DMS53 (cell line): ENCODE measurements at regions not wholly inside any gene's neighbourhood (a gene's known extent, or its start where the extent isn't known, plus 50 kb on each side); places are given as distances from the start of the nearest gene placed in this dataset.

Experiments
- DNase-seq: peaks from one replicate; lab custom pipeline; 2025; lab: John Stamatoyannopoulos, UW

DNA sequence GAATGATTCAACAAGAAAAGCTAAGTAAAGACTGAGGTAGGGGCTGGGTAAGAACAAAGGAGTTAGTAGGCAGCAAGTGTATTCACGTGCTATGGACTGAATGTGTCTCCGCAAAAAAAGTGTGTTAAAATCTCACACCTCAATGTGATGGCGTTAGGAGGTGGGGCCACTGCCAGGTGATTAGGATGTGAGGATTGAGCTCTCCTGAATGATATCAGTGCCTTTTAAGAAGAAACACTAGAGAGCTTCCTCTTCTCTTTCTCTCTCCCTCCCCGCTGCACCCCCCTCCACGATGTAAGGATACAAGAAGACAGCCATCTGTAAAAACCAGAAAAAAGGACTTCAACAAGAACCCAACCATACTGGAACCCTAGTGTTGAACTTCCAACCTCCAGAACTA lies 396.1 kb upstream of the PLXNA2 start:
- no peak for DNase-seq

DNA sequence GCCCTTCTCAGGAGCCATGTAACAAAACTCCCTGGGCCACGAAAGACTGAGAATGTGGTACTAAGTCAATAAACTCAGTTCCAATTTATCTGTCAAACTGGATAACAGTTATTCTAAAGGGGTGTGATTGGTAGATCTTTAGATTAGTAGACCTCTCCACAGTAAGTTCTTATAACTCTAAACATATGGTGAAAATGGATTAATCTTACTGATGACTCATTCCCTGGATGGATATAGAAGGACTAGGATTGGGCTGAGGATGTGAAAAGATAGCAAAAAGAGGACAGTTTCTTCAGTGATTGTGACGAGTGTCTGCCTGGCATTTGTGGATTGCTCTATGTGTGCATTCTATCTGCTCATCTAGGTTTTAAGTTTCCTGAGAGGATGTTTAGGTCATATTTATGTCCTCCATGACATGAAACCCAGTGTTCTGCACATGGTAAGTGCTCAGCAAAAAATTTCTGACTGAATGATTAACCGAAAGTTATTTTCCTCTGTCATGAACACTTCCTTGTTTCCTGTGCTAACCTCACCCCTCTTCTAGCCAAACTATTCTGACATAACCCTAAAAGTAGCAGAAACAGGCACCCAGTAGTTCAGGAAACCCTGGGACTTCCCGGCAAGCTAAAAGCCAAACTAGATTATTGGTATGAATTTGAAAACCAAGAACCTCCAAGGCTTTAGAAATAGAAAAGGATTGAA lies 397.5 kb upstream of the PLXNA2 start:
- no peak for DNase-seq

DNA sequence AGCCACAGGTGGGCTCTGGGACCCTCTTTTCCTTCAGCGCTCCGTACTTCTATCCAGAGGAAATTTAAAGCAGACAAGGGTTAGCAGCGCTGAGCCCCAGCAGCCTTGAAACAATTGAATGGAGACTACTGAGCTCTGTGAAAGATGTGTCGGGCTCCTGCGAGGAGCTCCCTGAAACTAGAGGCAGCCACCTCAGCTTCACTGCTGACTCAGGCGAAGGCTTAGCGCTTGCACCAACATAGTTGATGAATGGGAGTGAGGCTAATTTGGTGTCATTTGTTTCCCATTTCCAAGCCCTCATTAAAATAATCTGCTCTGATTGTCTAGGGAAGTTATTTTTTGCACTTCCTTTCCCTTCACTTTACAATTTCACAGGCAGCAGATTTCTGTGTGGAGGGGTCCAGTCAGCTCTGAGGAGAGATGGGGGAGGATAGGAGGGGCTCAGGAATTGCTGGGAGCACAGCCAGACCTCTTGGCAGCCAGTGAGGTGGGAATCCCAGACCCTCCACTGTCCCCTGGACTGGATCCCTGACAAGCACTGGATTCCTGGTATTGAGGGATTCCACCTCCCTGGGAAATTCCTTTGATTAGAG lies 398.9 kb upstream of the PLXNA2 start:
- no peak for DNase-seq

DNA sequence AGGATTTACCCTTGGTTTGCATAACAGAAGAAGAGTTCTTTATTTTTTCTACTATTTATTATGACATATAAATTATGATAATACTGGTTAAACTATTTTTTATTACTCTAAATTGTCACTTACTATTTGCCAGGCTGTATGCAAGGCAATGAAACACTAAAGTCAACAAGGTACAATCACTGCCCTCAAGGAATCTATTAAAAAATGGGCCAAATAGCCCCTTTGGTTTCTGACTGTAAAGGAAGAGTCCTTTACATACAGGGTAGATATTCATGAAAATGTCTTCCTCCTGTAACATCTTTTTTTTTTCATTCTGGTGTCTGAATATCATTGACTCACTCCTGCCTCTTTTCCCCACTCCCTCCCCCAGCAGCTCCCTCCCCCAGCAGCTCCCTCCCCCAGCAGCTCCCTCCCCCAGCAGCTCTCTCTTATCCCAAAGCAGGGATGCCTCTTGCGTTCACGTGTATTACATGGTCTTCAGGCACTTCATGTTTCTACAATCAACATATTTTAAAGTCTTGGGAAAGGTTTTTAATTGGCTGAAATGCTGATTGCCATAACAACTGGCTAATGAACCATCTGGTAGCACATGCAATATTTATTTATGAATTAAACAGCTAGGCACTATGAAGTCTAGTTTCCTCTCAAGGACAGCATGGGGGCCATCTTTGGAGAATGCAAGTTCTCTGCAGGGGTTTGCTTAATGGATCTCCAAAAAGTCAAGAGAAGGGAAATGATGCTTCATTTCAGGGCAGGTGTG lies 400.4 kb upstream of the PLXNA2 start:
- DNase-seq = no peak

DNA sequence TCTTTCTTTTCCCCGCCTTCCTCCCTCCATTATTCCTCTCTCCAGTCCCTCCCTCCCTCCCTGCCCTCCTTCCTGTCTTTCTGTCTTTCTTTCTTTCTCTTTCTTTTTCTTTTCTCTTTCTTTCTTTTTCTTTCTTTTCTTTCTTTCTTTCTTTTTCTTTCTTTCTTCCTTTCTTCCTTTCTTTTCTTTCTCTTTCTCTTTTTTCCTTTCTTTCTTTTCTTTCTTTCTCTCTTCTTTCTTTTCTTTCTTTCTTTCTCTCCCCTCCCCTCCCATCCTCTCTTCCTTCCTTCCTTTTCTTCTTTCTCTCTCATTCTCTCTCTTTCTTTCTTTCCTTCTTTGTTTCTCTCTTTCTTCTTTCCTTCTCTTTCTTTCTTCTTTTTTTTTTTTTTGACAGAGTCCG lies 402.2 kb upstream of the PLXNA2 start:
- DNase-seq = no peak

DNA sequence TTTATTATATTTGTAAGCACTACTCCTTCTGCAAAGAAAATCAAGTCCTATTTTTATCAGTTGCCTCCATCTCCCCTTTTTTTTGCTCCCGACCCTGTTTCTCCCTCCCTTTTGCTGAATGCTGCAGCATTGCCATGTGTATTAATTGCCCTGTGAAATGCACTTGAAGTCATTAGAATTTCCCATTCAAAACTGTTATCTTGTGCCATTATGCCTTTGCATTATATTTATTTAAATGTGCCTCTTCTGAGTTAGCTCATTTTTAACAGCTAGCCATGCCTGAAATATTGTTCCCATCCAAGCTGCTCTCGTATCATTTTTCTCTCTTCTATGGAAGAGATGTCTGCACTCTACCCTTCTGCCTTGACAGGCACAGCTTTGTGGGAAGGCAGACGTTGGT lies 404.0 kb upstream of the PLXNA2 start:
- DNase-seq = no peak

DNA sequence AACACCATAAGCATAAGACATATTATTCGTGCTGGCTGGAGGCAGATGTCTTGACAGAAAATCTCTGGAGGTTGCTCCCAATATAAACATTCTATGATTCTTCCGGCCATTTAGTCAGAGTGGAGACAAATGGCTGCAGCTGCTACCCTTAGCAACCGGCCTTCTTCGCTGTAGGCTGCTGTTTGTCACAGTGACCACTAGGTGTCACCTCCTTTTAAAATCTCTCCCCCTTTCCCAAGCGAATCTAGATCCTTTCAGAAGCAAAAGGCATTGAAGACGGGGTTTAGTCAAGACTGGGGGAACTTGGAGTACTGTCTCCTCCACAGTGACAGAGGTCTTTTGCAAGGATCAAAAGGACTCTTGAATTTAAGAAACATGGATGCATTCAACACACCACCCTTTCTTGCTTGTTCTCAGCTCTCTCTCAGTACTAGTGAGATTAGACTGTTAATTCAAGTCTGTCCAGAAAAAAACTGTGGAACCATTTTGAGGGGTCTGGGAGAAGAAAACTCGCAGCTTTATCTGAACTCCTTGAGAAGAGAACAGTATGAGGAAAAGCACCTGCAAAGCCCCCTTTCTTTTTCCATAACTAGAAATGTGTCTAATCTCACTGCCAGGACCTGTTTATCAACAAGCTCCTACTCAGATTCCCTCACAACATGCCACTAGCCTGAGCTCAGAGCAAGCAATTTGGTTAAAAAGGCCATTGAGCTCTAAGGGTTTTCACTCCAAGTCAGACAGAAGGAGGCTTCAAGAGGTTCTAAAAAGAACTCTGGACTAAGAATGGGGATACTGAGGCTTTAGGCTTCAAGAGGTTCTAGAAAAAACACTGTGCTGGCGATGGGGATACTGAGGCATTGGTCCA lies 408.3 kb upstream of the PLXNA2 start:
- peak; percentile 92 for DNase-seq

DNA sequence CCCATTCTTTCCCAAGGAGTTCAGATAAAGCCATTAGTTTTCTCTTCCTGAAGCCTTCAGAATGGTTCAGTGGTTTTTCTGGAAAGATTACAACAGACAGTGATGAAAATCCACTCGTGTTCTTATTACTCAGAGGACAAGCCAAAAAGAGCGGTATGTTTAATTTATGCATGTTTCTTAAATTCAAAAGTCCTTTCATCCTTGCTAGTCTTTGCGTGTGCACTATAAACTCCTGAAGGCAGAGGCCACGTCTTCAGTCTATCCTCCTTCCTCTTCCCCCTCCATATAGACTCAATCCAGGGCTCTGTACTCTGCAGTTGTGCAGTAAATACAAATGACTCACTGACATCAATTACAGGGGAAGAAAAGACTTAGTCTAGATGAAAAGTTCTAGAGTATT lies 409.2 kb upstream of the PLXNA2 start:
- DNase-seq = no peak

DNA sequence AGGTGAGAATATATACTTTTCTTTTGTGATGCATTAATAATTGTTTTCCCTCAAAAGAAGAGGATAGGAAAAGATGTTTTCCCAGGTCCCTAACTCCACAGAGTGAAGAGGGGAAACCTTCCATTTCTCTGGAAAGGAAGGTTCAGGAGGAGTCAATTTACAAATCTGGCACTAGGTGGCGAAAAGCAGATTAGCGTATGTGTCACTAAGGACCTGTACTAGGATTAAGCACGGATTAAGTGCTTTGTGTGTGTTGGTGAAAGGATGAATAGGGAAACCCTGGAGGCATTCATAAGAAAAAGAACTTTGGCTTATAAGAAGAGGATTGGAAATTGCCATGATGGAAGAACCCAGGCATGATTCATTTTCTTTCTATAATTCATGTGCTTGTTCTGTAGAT lies 410.1 kb upstream of the PLXNA2 start:
- peak; percentile 78 for DNase-seq

DNA sequence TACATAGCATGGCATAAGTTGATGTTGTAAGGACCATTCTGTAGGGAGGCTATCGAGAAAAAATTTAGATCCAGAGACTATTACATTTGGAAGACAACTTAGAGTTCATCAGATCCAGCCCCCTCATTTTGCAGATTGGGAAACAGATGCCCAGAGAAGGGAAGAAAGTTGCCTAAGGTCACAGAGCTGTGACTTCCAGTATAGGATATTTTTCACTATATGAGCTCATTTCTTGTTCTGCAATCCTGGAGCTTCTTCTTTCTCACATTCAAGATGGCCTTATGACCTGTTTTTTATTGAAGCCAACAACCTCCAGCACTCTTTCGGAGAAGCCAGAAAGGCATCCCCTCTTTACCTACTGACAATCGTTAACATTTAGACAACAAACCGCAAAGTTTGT lies 421.8 kb upstream of the PLXNA2 start:
- DNase-seq = no peak

DNA sequence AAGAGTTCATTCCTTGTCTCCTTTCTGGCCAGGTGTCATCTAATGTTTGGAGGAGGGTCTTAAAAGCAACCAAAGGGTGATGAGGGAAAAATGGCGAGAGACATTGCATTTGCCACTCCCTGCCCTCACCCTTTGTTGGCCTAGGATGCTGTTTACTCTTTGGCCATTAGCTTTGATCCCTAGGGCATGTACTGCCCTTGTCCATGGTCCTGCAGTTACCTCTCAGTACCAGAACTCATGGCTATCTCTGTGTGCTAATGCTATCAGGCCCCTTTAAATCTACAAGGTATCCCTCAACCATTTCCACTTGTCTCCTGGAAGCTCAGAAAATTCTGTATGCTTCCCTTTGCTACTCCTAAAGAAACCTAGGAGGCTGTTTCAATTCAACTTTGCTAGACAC lies 424.8 kb upstream of the PLXNA2 start:
- DNase-seq = no peak

DNA sequence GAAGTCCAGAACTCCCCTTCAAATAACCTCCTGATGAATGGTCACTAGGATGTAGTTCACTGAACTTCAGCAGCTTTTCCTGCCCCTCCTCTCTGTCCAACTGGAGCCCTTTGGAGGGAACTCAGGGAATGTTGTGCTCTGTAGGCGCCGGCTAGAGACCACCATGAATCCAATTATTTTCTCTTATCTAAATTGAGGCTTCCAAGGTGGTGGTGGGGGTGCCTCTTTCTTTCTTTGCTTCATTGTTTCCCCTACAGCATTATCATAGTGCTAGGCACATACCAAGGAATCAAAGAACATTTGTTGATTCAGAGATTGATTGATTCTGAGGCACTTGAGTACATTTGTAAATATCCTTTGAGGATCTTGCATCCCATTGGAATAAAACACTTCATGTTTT lies 426.6 kb upstream of the PLXNA2 start:
- DNase-seq = no peak

DNA sequence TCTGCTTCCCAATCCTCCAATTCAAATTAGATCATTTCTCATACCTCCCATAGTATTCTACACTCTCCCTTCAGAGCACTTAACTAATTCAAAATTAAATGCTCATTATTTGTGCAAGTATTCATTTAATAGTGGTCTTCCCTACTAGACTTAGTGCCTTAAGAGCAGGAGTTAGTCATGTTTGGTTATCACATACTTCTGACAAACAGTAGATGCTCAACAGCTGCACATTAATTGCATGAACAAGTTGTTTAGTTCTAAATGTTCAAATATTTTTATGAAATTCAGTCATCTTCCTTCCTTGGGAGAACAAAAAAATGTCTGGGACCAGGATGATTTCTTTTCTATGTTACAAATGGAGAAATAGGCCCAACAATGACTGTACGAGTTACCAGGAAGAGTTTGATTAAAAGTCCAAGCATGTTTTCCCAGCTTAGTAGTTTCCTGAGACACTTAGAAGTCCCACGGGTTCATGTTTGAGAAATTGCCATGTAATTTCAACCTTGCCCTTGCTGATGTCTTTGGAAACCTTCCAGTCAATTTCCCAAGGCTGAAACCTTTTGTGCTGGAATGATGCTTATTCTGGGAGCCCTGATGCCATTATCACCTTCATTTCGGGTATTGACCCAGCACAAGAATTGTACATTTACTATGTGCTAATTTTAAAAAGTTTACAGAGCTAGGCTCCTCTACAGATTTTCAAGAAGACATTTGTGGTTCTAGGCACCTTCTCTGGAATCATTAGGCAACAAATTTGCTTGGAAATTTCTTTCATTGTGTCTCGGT lies 437.9 kb upstream of the PLXNA2 start:
- no peak for DNase-seq

DNA sequence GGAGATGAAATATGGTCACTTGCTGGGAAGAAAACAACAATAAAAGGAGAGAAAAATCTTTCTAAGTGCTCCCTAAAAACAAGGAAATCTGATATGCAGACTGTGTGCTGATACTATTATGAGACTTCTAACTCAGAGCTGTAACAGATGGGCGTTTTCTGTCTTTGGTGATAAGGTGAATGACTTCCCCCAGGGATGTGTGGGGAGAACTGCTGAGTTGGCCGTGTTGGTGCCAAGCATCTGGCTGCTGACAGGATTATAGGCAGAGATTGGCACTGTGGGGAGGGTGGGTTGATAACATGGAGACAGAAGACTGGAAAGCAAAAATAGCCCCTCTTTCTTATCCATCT lies 438.5 kb upstream of the PLXNA2 start:
- no peak for DNase-seq

DNA sequence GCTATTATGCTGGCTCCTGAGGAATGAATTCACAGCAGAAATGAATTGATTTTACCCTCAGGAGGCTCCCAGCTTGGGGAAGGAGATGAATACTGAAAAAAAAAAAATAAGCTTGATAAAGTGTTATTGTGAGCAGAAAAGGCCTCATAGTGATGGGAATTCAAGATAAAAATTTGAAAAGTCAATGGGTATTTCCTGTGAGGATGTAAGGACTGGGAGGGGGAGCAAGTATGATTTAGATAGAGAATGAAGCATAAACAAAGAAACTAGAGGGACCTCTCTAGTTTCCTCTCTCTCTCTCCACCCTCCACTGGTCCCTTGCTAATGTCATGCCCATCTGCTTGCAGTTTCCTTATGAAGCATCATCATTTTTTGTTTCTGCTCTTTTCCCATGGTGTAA lies 439.0 kb upstream of the PLXNA2 start:
- no peak for DNase-seq

DNA sequence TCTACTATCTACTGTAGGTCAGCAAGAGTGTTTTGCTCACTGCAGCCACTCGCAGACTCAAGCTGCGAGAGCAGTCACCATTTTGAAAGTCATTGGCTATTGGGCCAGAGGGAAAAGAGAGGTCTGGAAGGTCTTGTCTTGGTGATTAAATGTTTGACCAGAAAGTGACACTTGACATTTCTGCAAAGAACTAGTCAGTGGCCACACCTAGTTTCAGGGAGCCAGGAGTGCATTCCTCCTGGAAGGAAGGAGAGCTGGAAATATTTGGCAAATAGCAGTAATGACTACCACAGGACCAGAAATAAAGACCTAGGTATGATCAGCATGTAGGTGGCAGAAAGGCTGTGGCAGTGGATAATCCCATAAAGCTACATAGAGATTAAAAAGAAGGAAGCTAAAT lies 440.0 kb upstream of the PLXNA2 start:
- no peak for DNase-seq

DNA sequence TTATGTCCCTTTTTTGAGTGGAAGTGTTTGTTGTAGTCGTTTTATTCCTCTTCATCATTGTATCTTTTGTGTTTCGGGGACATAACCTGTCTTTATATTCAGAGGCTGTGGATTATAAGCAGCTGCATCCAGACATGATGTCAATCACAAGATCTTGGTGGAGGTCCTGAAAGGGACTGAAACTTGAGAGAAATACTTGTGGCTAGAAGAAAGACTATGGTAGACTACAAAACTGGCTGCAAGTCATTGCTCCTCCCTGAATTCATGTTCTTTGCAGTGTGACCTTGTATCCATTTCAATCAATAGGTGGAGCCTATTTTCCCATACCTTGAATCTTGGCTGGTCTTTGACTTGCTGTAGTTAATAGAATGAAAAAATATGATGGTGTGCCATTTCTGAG lies 442.4 kb upstream of the PLXNA2 start:
- DNase-seq = no peak

DNA sequence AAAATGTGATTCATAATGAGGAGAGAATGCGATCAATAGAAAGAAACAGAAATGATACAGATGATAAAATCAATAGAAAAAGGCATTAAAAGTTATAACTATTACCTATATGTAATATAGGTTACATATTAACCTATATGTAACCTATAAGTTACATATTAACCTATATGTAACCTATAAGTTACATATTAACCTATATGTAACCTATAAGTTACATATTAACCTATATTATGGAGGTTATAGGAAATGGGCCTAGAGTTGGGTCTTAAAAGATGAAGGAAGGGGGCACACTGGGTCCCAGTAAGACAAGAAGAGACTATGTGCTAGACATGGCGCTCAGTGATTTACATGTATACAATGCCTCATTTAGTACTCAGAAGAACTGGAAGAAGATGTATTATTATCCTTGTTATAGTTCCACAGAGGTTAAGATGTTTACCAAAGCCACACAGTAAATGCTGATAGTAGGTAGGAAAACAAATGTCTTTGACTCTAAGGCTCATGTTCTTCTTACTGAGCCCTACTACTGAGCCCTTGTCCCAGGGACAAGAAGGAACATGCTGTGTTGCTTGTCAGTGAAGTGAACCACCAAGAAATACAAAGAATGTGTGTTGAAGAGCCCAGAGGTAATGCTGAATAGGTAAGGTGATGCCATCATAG lies 444.6 kb upstream of the PLXNA2 start:
- peak; percentile 65 for DNase-seq

DNA sequence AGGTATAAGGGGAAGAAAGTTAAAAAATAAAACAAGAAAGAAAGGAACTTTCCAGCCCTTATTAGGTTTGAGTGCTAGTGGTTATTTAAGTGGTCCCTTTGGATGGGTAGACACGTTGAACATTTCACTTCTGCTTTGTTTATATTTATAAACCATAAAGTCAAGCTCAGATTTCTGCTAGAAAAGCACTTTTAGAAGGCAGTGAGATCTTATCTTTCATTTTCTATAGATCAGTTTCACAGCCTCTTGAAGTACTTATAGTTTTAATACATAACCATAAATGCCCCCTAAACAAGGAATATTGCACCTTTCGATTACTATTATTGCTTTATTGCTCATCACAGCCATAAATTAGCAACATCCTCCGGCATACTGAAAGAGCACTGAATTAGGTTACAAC lies 446.8 kb upstream of the PLXNA2 start:
- no peak for DNase-seq

DNA sequence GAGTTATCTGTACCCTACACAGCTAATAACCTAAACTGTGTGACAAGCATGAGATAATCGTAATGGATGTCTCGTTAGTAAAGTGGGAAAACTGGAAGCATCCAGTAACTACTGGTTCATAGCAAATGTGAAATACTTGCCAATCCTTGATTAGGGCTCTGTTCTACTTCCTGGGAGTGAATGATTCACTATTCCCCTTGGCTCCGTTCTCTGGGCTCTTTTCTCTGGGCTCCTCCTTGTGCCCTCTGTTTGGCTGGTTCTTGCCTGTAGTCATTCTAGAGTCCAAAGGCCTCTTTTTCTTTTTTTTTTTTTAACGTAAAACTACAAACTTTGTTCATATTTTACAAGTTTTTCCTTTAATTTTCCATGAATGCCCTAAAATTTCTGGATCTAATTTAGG lies 465.8 kb upstream of the PLXNA2 start:
- no peak for DNase-seq

DNA sequence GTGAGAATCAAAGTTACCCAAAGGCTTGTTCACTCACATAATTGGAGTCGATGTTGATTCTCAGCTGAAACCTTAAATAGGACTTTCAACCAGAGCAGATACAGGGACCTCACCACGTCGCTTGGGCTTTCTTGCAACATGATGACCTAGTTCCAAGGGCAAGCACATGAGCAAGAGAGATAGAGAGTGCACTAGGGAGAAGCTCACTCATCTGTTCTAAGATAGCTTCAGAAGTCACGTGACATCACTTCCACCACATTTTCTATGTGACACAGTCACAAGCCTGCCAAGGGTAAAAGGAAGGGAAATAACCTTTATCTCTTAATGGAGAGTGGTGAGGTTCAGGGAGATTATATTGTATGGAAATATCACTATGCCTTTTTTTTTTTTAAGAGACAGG lies 470.1 kb upstream of the PLXNA2 start:
- DNase-seq = no peak
